ENCODE measurements at regions not wholly inside any gene's neighbourhood (a gene's known extent, or its start where the extent isn't known, plus 50 kb on each side); places are given as distances from the start of the nearest gene placed in this dataset.

DNA sequence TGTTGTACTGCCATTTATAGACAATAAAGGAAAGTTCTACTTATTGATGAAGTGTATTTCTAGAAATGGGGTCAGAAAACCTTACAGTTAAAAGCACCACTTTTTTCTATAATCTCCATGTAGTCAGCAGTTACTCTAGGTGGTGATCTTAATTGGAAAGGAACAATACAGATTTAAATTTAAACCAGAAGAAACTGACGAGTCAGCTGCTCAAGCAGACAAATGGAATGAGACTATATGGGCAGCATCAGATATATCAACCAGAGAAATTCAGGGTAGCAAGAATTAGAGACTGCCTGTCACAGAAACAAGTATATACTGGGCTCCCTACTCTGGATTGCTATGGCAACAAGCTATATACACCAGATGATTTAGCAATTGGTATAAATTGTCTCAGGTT is 99.6 kb upstream of the SCG2 start:
- no peak for DNase-seq

- DNase-seq = no peak
These were observed 98.1 kb upstream of the SCG2 start for GRCh38 chr2:223700221-223700620.

DNA sequence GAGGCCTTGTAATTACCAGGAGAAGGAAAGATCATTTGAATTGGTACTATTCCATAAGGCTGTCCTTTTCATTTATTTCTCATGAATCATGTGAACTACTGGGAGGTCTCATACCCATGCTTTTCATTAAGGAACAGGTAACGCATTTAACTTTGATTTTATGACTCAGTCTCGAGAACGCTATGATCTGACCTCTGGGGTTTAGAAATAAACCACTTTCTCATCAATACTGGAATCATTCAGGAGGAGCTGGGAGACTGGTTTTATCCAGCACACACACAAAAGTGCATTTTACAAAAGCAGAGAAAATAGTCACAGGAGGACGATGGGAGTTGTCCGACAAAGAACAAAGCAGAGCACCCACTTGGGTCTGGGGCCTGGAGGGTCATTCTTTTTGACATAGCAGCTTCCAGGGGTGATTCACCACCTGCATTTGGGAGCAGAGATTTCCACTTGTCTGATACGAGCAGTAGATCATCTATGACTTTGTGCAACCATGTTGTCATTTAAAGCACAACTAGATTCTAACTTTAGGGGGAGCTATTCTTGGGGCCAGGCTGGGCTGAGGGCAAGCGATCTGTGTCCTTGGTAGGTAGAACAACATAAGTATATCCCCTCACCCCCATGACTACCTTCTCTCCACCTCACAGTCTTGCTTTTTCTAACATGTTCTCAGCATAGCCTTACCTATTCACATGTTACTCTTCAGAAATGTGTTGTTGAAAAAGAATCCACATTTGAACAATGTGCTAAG is 95.9 kb upstream of the SCG2 start:
- DNase-seq = no peak

DNA sequence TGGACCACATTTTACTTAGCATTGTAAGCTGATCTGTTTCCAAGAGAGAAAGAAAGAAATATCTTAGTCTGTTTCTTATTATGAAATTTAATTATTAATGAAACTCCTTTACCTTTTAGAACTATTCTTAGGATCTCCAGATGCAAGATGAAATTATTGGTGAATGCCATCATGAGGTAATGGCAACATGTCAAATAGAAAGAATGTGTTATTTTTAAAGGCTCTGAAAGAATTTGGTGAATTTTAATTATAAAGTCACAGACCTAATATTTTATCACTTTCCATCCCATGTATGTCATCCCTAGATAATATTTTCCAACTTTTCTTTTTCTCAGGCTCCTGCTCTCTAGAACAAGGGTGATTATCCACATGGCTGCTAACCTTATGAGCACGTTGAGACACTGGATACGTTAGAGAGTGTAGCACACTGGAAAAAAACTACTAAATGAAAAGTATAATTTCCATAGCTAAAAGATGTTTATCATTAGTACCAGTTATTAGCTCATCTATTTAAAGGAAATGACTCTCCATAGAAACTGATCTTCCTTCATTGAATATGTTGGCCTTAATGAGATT is 95.2 kb upstream of the SCG2 start:
- no peak for DNase-seq

DNA sequence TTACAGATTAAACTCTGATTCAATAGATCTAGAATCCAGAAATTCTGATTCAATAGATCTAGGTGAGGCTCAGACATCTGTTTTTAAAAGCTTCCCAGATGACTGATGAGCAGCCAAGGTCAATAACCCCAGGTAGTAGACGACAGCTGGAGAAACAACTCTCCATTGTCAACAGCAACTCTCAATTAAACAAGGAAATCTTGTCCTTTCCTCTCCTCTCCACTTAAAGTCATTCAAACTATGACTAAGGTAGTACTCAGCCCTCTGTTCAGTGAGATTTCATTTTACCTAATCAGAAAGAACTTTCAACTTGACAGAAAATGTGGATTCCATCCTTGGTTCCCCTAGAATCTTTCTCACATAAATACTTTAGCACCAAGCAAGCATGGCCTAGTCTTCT is 94.6 kb upstream of the SCG2 start:
- DNase-seq = peak; percentile 40

- DNase-seq = no peak
These were observed 90.2 kb upstream of the SCG2 start for GRCh38 chr2:223692191-223692947.

DNA sequence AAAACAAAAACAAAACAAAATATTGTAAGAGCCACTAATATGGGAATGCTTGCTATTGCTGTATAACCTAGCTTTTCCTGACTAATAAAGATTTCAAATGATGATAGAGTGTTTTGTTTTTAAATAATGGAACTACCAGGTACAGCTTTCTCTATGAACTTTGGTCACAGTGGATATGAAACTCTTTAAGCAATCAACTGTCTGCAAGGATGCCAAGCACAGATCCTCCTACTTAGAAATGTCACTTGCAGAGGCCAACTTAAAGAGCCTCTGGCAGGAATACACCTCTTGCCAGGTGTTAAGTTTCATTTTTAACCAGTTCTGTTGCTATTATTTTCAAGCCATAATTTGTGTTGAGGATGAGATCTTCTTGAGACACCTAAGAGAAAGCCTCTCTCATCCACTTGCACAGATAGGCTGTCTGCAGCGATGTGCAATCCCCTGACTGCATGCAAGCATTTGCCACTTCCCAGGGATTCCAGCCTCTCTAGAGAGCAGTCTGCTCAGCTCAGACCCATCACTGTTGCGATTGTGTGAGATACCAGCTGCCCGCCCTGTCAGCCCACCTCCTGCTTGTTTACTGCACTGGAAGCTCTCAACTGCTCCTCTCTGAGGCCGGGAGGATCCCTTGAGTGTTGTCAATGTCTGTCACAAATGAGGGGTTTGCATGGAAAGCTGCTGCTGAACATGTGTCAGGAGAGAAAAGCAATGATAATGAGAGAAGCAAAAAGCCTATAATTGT is 86.1 kb upstream of the SCG2 start:
- DNase-seq = no peak

GRCh38 chr2:223681125-223681524 is 79.0 kb upstream of the SCG2 start:
- DNase-seq = no peak

GRCh38 chr2:223674998-223675609 is 72.9 kb upstream of the SCG2 start:
- no peak for DNase-seq

DNA sequence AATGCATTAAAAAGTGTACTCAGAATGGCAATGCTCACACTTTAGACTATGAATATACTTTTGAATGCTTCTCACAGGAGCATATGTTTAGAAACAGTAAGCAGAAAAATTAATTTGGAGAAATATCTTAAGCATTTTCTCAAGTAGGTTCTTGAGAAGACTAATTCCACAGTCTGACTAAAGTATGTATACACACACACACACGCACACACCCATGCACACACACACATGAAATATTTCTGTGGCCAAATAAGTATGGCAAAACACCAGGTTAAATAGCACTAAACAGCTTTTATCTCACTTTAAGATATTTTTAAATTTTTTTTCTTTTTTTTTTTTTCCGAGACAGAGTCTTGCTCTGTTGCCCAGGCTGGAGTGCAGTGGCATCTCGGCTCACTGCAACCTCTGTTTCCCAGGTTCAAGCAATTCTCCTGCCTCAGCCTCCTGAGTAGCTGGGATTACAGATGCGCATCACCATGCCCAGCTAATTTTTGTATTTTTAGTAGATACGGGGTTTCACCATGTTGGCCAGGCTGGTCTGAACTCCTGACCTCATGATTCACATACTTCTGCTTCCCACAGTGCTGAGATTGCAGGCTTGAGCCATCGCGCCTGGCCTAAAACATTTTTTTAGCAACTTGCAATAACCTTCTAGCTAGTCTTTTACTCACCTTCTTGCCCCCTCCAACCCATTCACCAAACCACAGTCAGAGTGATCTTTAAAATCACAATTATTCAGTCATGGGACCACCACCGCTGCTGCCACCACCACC is 67.5 kb upstream of the SCG2 start:
- no peak for DNase-seq

GRCh38 chr2:223668302-223668998 is 66.3 kb upstream of the SCG2 start:
- DNase-seq = no peak

DNA sequence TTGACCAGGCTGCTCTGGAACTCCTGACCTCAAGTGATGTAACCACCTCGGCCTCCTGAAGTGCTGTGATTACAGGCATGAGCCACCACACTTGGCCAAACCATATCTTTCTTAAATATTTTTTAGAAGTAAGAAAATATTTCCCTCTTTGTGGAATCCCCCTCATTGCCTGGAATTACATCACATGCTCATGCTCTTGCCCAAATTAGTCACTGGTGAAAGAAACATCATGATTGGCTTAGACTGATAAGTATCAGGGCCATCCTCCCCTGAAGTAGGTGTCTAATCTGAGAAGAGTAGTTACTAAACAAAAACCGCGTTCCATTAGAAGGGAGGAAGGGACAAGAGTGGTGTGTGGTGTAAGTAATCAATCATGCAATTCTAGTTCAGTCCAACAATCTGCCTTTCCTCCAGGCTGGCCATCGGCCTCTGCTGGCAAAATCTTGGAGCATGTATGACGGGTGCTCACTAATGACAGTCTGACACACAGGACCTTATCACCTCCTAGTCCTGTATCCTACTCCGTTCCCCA is 52.3 kb upstream of the SCG2 start:
- DNase-seq = no peak

DNA sequence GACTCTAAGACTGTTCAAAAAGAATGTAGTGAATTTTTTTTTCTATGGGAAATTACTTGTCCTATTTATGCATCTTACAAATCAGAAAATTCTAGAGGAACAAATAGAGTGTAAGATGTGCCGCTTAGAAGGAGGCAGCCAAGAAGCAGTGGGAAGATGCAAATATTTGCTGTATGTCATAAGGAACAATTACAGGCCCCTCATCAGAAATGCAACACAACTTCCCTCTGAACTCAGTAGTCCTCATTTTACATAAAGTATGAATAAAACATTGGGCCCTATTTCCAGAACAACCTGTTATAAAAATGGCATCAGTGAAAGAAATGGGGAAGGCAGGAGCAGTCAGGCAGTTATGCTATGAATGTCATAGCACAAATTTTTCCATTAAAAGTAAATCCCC is 50.7 kb upstream of the SCG2 start:
- no peak for DNase-seq

DNA sequence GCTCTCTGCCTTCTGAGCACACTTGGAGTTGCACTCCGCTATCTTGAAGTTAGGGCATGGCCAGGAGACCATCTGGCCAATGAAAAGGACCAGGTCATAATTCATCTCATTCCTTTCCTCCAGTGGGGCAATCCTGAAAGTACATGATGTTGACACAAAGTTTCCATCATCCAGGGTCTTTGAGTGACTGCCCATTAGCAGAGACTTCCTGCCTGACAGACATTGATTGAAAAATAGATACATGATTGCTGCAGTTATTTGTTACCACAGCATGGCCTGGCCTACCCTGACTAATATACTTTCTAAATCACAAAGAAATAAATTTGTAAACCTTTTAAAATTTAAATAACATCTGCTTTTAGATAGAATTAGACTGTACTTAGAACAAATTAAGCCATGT is 50.0 kb upstream of the SCG2 start:
- DNase-seq = no peak

Data from NCI-H774 (cell line).